Occipital lobe (tissue), 2 donors: ENCODE measurements at regions not wholly inside any gene's neighbourhood (a gene's known extent, or its start where the extent isn't known, plus 50 kb on each side); places are given as distances from the start of the nearest gene placed in this dataset. TPM values are rescaled to one million over a fixed set of nuclear protein-coding genes. Genes with fewer than 3 reads are reported as not detected.

Source experiments
- DNase-seq: peaks from one replicate; lab custom pipeline; 2025; lab: John Stamatoyannopoulos, UW
- small RNA-seq: library from RNA; depleted of rRNA; stranded (forward); fragments of <200 nt; gene quantifications from one replicate; pipeline ENCODE3, GENCODE V24; 2014

GRCh38 chr9:32331240-32331639 lies 53.2 kb upstream of the ACO1 start:
- DNase-seq = no peak

- no peak for DNase-seq
Measured at GRCh38 chr9:32334112-32334511, 50.3 kb upstream of the ACO1 start.

Small RNAs in the stretch of these regions (small RNA-seq; reads per million reads assigned to genes)
- 28.6 reads per million, percentile 94 among the genes with 10 or more reads in this experiment for gene MIR873
- 1.4 reads per million, percentile 79 among the genes with 10 or more reads in this experiment for gene MIR876
- not detected for gene RNA5SP281
